ENCODE measurements at regions not wholly inside any gene's neighbourhood (a gene's known extent, or its start where the extent isn't known, plus 50 kb on each side); places are given as distances from the start of the nearest gene placed in this dataset.

DNA sequence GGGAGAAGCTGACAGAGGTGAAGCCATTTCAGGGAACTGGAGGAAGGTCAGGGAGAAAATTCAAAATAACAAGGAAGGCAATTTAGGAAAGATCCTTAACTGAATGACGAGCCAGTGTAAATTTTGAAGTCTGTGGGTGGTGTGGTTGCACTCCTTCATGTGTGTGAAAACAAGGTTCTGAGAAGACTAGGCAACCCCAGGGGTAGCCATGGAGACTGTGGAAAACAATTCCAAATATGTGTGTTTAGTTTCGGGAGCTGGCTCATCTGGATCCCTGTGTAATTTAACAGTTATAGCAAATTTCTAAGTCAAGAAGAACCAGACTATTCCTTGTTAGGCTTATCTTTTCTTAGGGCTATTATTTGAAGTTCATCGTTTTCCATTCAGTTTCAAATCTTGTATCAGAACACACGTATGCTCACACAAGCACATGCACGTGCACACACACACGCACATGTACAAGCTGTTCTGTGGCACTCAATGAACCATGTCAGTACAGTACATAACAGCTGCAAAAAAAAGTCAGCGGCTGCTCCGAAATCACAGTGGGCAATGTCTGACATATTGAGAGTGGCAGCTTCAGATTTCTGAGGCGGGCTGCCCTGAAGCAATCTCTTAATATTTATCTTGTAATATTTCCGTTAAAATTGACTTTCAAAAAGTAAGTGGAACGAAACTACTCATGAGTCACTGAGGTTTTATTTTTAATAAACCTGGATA, 411.2 kb downstream of the AEBP2 start:
- TF ChIP-seq ZNF8 (CRISPR knock-in tag; IDR thresholded peaks at IDR 0.05), result no peak
- TF ChIP-seq GLIS3 (CRISPR knock-in tag; IDR thresholded peaks at IDR 0.05), result no peak
- no peak for TF ChIP-seq RARB (CRISPR knock-in tag; IDR thresholded peaks at IDR 0.05)
- TF ChIP-seq, protein P1, sequence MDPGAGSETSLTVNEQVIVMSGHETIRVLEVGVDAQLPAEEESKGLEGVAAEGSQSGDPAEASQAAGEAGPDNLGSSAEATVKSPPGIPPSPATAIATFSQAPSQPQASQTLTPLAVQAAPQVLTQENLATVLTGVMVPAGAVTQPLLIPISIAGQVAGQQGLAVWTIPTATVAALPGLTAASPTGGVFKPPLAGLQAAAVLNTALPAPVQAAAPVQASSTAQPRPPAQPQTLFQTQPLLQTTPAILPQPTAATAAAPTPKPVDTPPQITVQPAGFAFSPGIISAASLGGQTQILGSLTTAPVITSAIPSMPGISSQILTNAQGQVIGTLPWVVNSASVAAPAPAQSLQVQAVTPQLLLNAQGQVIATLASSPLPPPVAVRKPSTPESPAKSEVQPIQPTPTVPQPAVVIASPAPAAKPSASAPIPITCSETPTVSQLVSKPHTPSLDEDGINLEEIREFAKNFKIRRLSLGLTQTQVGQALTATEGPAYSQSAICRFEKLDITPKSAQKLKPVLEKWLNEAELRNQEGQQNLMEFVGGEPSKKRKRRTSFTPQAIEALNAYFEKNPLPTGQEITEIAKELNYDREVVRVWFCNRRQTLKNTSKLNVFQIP (CRISPR knock-in tag; IDR thresholded peaks at IDR 0.05; ENCODE audit: borderline replicate concordance, low read depth), result no peak
- no peak for TF ChIP-seq ARNTL (CRISPR knock-in tag; IDR thresholded peaks at IDR 0.05; ENCODE audit: borderline replicate concordance, low read depth)
- no peak for TF ChIP-seq ZFP3 (CRISPR knock-in tag; IDR thresholded peaks at IDR 0.05)
- peak; percentile 67 for ATAC-seq

DNA sequence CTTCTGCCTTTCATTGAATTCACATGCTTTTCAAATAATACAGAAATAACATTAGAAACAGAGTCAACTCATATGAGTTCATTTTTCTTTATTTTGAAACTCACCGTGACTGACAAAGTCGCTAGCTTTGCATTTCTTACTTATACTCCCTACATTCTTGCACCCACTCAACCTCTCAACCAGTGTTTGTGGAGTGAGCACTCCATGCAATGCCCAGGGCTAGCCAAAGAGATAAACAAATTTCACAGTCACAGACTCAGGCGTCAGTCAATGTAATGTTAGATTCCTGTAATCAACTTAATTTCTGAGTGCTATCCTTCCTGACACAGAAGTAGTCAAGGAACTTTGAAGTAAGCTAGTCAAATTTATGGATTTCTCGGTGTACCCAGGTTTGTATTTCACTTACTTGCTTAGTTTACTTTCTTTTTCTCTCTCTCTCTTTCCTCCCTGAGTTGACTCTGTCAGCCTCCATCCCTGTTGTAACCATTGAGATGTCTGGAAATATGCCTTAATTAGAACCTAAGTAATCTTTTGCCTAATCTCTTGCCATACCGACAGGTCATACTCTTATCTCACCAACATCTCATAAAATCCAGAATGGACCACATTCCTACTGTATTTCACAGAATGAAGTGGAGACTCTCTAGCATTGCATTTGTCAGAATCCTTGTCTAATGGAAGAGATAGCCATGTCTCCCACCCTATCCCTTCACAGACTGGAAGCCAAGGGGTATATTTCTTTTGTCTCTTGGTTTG, 413.0 kb downstream of the AEBP2 start:
- ATAC-seq, result no peak
- TF ChIP-seq, protein P2, sequence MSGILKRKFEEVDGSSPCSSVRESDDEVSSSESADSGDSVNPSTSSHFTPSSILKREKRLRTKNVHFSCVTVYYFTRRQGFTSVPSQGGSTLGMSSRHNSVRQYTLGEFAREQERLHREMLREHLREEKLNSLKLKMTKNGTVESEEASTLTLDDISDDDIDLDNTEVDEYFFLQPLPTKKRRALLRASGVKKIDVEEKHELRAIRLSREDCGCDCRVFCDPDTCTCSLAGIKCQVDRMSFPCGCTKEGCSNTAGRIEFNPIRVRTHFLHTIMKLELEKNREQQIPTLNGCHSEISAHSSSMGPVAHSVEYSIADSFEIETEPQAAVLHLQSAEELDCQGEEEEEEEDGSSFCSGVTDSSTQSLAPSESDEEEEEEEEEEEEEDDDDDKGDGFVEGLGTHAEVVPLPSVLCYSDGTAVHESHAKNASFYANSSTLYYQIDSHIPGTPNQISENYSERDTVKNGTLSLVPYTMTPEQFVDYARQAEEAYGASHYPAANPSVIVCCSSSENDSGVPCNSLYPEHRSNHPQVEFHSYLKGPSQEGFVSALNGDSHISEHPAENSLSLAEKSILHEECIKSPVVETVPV (CRISPR knock-in tag; IDR thresholded peaks at IDR 0.05), result no peak
- TF ChIP-seq, protein P3, sequence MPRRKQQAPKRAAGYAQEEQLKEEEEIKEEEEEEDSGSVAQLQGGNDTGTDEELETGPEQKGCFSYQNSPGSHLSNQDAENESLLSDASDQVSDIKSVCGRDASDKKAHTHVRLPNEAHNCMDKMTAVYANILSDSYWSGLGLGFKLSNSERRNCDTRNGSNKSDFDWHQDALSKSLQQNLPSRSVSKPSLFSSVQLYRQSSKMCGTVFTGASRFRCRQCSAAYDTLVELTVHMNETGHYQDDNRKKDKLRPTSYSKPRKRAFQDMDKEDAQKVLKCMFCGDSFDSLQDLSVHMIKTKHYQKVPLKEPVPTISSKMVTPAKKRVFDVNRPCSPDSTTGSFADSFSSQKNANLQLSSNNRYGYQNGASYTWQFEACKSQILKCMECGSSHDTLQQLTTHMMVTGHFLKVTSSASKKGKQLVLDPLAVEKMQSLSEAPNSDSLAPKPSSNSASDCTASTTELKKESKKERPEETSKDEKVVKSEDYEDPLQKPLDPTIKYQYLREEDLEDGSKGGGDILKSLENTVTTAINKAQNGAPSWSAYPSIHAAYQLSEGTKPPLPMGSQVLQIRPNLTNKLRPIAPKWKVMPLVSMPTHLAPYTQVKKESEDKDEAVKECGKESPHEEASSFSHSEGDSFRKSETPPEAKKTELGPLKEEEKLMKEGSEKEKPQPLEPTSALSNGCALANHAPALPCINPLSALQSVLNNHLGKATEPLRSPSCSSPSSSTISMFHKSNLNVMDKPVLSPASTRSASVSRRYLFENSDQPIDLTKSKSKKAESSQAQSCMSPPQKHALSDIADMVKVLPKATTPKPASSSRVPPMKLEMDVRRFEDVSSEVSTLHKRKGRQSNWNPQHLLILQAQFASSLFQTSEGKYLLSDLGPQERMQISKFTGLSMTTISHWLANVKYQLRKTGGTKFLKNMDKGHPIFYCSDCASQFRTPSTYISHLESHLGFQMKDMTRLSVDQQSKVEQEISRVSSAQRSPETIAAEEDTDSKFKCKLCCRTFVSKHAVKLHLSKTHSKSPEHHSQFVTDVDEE (CRISPR knock-in tag; IDR thresholded peaks at IDR 0.05), result no peak
- TF ChIP-seq ZNF8 (CRISPR knock-in tag; IDR thresholded peaks at IDR 0.05) (no peak), ZFP30 (CRISPR knock-in tag; IDR thresholded peaks at IDR 0.05) (no peak), ISL1 (CRISPR knock-in tag; IDR thresholded peaks at IDR 0.05) (no peak), CSDC2 (CRISPR knock-in tag; IDR thresholded peaks at IDR 0.05) (no peak), BACH2 (CRISPR knock-in tag; IDR thresholded peaks at IDR 0.05; ENCODE audit: borderline replicate concordance) (no peak), ZC3H10 (CRISPR knock-in tag; IDR thresholded peaks at IDR 0.05) (no peak), TOX (CRISPR knock-in tag; IDR thresholded peaks at IDR 0.05; ENCODE audit: borderline replicate concordance) (no peak), OSR1 (CRISPR knock-in tag; IDR thresholded peaks at IDR 0.05) (no peak), PPARA (CRISPR knock-in tag; IDR thresholded peaks at IDR 0.05; ENCODE audit: borderline replicate concordance) (no peak), SNAI2 (CRISPR knock-in tag; IDR thresholded peaks at IDR 0.05) (no peak)
- TF ChIP-seq, protein P4, sequence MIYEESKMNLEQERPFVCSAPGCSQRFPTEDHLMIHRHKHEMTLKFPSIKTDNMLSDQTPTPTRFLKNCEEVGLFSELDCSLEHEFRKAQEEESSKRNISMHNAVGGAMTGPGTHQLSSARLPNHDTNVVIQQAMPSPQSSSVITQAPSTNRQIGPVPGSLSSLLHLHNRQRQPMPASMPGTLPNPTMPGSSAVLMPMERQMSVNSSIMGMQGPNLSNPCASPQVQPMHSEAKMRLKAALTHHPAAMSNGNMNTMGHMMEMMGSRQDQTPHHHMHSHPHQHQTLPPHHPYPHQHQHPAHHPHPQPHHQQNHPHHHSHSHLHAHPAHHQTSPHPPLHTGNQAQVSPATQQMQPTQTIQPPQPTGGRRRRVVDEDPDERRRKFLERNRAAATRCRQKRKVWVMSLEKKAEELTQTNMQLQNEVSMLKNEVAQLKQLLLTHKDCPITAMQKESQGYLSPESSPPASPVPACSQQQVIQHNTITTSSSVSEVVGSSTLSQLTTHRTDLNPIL (CRISPR knock-in tag; IDR thresholded peaks at IDR 0.05; ENCODE audit: low read depth), result no peak

DNA sequence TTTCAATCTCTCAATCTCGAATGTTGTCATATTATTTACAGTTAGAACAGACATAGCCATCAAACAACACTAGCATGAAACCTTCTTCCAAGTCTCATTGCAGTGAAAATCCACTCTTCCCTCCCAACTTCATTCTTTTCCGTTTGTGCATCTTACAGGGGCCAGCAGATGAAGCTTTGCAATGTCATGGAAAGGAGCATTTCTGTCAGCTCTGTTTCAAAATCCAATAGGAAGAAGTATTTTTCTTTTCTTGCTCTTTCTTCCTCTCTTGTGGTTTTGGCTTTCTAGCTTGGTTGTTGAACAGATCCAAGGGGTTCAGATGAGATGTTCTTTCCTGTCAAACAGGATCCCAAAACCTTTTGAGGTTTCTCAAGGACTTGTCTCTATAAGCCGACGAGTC, 416.6 kb downstream of the AEBP2 start:
- ATAC-seq, result no peak

More for the DNA sequence above, 416.6 kb downstream of the AEBP2 start:
- no peak for TF ChIP-seq ISL1 (CRISPR knock-in tag; IDR thresholded peaks at IDR 0.05)
- TF ChIP-seq TOX (CRISPR knock-in tag; IDR thresholded peaks at IDR 0.05; ENCODE audit: borderline replicate concordance), result no peak
- no peak for TF ChIP-seq GLIS3 (CRISPR knock-in tag; IDR thresholded peaks at IDR 0.05)
- TF ChIP-seq ZNF8 (CRISPR knock-in tag; IDR thresholded peaks at IDR 0.05), result no peak
- no peak for TF ChIP-seq ESRRG (CRISPR knock-in tag; IDR thresholded peaks at IDR 0.05)
- TF ChIP-seq RARB (CRISPR knock-in tag; IDR thresholded peaks at IDR 0.05), result no peak
- TF ChIP-seq, protein P3 (CRISPR knock-in tag; IDR thresholded peaks at IDR 0.05), result no peak
- TF ChIP-seq ZNF70 (CRISPR knock-in tag; IDR thresholded peaks at IDR 0.05), result no peak
- no peak for TF ChIP-seq CSDC2 (CRISPR knock-in tag; IDR thresholded peaks at IDR 0.05)
- TF ChIP-seq ARNTL (CRISPR knock-in tag; IDR thresholded peaks at IDR 0.05; ENCODE audit: borderline replicate concordance, low read depth), result no peak
- no peak for TF ChIP-seq TCF4 (CRISPR knock-in tag; IDR thresholded peaks at IDR 0.05; ENCODE audit: borderline replicate concordance)
- no peak for TF ChIP-seq OSR1 (CRISPR knock-in tag; IDR thresholded peaks at IDR 0.05)

All from SK-N-SH treated with all-trans-retinoic acid at 6 μM for 48 hours (cell line).